ENCODE measurements at regions not wholly inside any gene's neighbourhood (a gene's known extent, or its start where the extent isn't known, plus 50 kb on each side); places are given as distances from the start of the nearest gene placed in this dataset.

- no peak for DNase-seq (ENCODE audit: low read depth in 4 of 6, low spot score in 6 of 6)
- 100% methylated on average over 1 of the region's 1 CpG for WGBS (ENCODE audit: insufficient coverage)
- H3K27ac ChIP-seq (ENCODE audit: low read depth, low read length) = no peak overlapping the region
- no peaks in the 10 kb centered on the region for H3K27me3 ChIP-seq (ENCODE audit: control insufficient read depth, insufficient read depth, low read length)
- no peaks in the 10 kb centered on the region for H3K4me1 ChIP-seq (ENCODE audit: control insufficient read depth, insufficient read depth, low read length)
- no peaks in the 10 kb centered on the region for H3K9me3 ChIP-seq (ENCODE audit: control insufficient read depth, insufficient read depth, low read length)
- no peaks in the 10 kb centered on the region for H3K36me3 ChIP-seq (ENCODE audit: control insufficient read depth, insufficient read depth, low read length)
- no peak overlapping the region for H3K4me3 ChIP-seq (ENCODE audit: low read depth, low read length)
Observed at GRCh38 chr1:86233403-86233802, 76.8 kb upstream of the COL24A1 start.

- Histone ChIP-seq H3K9me3 (ENCODE audit: control insufficient read depth, insufficient read depth, low read length) (no peaks in the 10 kb centered on the region), H3K27me3 (ENCODE audit: control insufficient read depth, insufficient read depth, low read length) (no peaks in the 10 kb centered on the region), H3K4me3 (ENCODE audit: low read depth, low read length) (no peak overlapping the region), H3K4me1 (ENCODE audit: control insufficient read depth, insufficient read depth, low read length) (no peaks in the 10 kb centered on the region), H3K27ac (ENCODE audit: low read depth, low read length) (no peak overlapping the region), H3K36me3 (ENCODE audit: control insufficient read depth, insufficient read depth, low read length) (no peaks in the 10 kb centered on the region)
- DNase-seq (ENCODE audit: low read depth in 4 of 6, low spot score in 6 of 6) = no peak
- WGBS (ENCODE audit: insufficient coverage) = 88% methylated on average over 1 of the region's 1 CpG
Observed at GRCh38 chr1:86231076-86231475, 74.5 kb upstream of the COL24A1 start.

GRCh38 chr1:86229405-86229975, 72.9 kb upstream of the COL24A1 start:
- Histone ChIP-seq H3K4me3 (ENCODE audit: low read depth, low read length) (no peak overlapping the region), H3K4me1 (ENCODE audit: control insufficient read depth, insufficient read depth, low read length) (no peaks in the 10 kb centered on the region), H3K27me3 (ENCODE audit: control insufficient read depth, insufficient read depth, low read length) (no peaks in the 10 kb centered on the region), H3K36me3 (ENCODE audit: control insufficient read depth, insufficient read depth, low read length) (no peaks in the 10 kb centered on the region), H3K27ac (ENCODE audit: low read depth, low read length) (no peak overlapping the region), H3K9me3 (ENCODE audit: control insufficient read depth, insufficient read depth, low read length) (no peaks in the 10 kb centered on the region)
- peak in 1 of 6 donors; percentile 33 for DNase-seq (ENCODE audit: low read depth in 4 of 6, low spot score in 6 of 6)
- 73% methylated on average over 2 of the region's 2 CpGs for WGBS (ENCODE audit: insufficient coverage)

GRCh38 chr1:86228546-86228945, 72.0 kb upstream of the COL24A1 start:
- H3K27ac ChIP-seq (ENCODE audit: low read depth, low read length) = no peak overlapping the region
- no peaks in the 10 kb centered on the region for H3K36me3 ChIP-seq (ENCODE audit: control insufficient read depth, insufficient read depth, low read length)
- 89% methylated on average over 1 of the region's 1 CpG for WGBS (ENCODE audit: insufficient coverage)
- no peaks in the 10 kb centered on the region for H3K27me3 ChIP-seq (ENCODE audit: control insufficient read depth, insufficient read depth, low read length)
- no peaks in the 10 kb centered on the region for H3K9me3 ChIP-seq (ENCODE audit: control insufficient read depth, insufficient read depth, low read length)
- no peaks in the 10 kb centered on the region for H3K4me1 ChIP-seq (ENCODE audit: control insufficient read depth, insufficient read depth, low read length)
- H3K4me3 ChIP-seq (ENCODE audit: low read depth, low read length) = no peak overlapping the region
- peak in 2 of 6 donors; percentile 16 to 72 for DNase-seq (ENCODE audit: low read depth in 4 of 6, low spot score in 6 of 6)

GRCh38 chr1:86227026-86227425, 70.5 kb upstream of the COL24A1 start:
- H3K4me1 ChIP-seq (ENCODE audit: control insufficient read depth, insufficient read depth, low read length) = no peaks in the 10 kb centered on the region
- H3K9me3 ChIP-seq (ENCODE audit: control insufficient read depth, insufficient read depth, low read length) = no peaks in the 10 kb centered on the region
- no peak overlapping the region for H3K4me3 ChIP-seq (ENCODE audit: low read depth, low read length)
- H3K27me3 ChIP-seq (ENCODE audit: control insufficient read depth, insufficient read depth, low read length) = no peaks in the 10 kb centered on the region
- no peaks in the 10 kb centered on the region for H3K36me3 ChIP-seq (ENCODE audit: control insufficient read depth, insufficient read depth, low read length)
- no peak overlapping the region for H3K27ac ChIP-seq (ENCODE audit: low read depth, low read length)
- WGBS (ENCODE audit: insufficient coverage) = no CpG with 5 or more reads among the region's 1 CpG
- DNase-seq (ENCODE audit: low read depth in 4 of 6, low spot score in 6 of 6) = no peak

- DNase-seq (ENCODE audit: low read depth in 4 of 6, low spot score in 6 of 6) = no peak
- Histone ChIP-seq H3K9me3 (ENCODE audit: control insufficient read depth, insufficient read depth, low read length) (no peaks in the 10 kb centered on the region), H3K27me3 (ENCODE audit: control insufficient read depth, insufficient read depth, low read length) (no peaks in the 10 kb centered on the region), H3K4me3 (ENCODE audit: low read depth, low read length) (no peak overlapping the region), H3K36me3 (ENCODE audit: control insufficient read depth, insufficient read depth, low read length) (no peaks in the 10 kb centered on the region), H3K27ac (ENCODE audit: low read depth, low read length) (no peak overlapping the region), H3K4me1 (ENCODE audit: control insufficient read depth, insufficient read depth, low read length) (no peaks in the 10 kb centered on the region)
- no CpG with 5 or more reads among the region's 1 CpG for whole genome bisulfite sequencing (ENCODE audit: insufficient coverage)
Observed at GRCh38 chr1:86226204-86226603, 69.6 kb upstream of the COL24A1 start.

GRCh38 chr1:86224651-86225310, 68.2 kb upstream of the COL24A1 start:
- Histone ChIP-seq H3K36me3 (ENCODE audit: control insufficient read depth, insufficient read depth, low read length) (no peaks in the 10 kb centered on the region), H3K4me1 (ENCODE audit: control insufficient read depth, insufficient read depth, low read length) (no peaks in the 10 kb centered on the region), H3K27me3 (ENCODE audit: control insufficient read depth, insufficient read depth, low read length) (no peaks in the 10 kb centered on the region), H3K4me3 (ENCODE audit: low read depth, low read length) (no peak overlapping the region), H3K9me3 (ENCODE audit: control insufficient read depth, insufficient read depth, low read length) (no peaks in the 10 kb centered on the region), H3K27ac (ENCODE audit: low read depth, low read length) (no peak overlapping the region)
- 100% methylated on average over 1 of the region's 5 CpGs for WGBS (ENCODE audit: insufficient coverage)
- DNase-seq (ENCODE audit: low read depth in 4 of 6, low spot score in 6 of 6) = peak in 1 of 6 donors; percentile 70

- no peak for DNase-seq (ENCODE audit: low read depth in 4 of 6, low spot score in 6 of 6)
- Histone ChIP-seq H3K9me3 (ENCODE audit: control insufficient read depth, insufficient read depth, low read length) (no peaks in the 10 kb centered on the region), H3K36me3 (ENCODE audit: control insufficient read depth, insufficient read depth, low read length) (no peaks in the 10 kb centered on the region), H3K4me1 (ENCODE audit: control insufficient read depth, insufficient read depth, low read length) (no peaks in the 10 kb centered on the region), H3K27me3 (ENCODE audit: control insufficient read depth, insufficient read depth, low read length) (no peaks in the 10 kb centered on the region), H3K27ac (ENCODE audit: low read depth, low read length) (no peak overlapping the region), H3K4me3 (ENCODE audit: low read depth, low read length) (no peak overlapping the region)
- 50% methylated on average over 2 of the region's 5 CpGs for WGBS (ENCODE audit: insufficient coverage)
Observed at GRCh38 chr1:86218859-86219258, 62.3 kb upstream of the COL24A1 start.

- Histone ChIP-seq H3K27me3 (ENCODE audit: control insufficient read depth, insufficient read depth, low read length) (no peaks in the 10 kb centered on the region), H3K27ac (ENCODE audit: low read depth, low read length) (no peak overlapping the region), H3K4me1 (ENCODE audit: control insufficient read depth, insufficient read depth, low read length) (no peaks in the 10 kb centered on the region), H3K4me3 (ENCODE audit: low read depth, low read length) (no peak overlapping the region), H3K36me3 (ENCODE audit: control insufficient read depth, insufficient read depth, low read length) (no peaks in the 10 kb centered on the region), H3K9me3 (ENCODE audit: control insufficient read depth, insufficient read depth, low read length) (no peaks in the 10 kb centered on the region)
- no CpG with 5 or more reads among the region's 2 CpGs for WGBS (ENCODE audit: insufficient coverage)
- DNase-seq (ENCODE audit: low read depth in 4 of 6, low spot score in 6 of 6) = no peak
Observed at GRCh38 chr1:86214605-86215004, 58.0 kb upstream of the COL24A1 start.

GRCh38 chr1:86209346-86209745, 52.8 kb upstream of the COL24A1 start:
- Histone ChIP-seq H3K27me3 (ENCODE audit: control insufficient read depth, insufficient read depth, low read length) (no peaks in the 10 kb centered on the region), H3K27ac (ENCODE audit: low read depth, low read length) (no peak overlapping the region), H3K4me3 (ENCODE audit: low read depth, low read length) (no peak overlapping the region), H3K36me3 (ENCODE audit: control insufficient read depth, insufficient read depth, low read length) (no peaks in the 10 kb centered on the region), H3K4me1 (ENCODE audit: control insufficient read depth, insufficient read depth, low read length) (no peaks in the 10 kb centered on the region), H3K9me3 (ENCODE audit: control insufficient read depth, insufficient read depth, low read length) (no peaks in the 10 kb centered on the region)
- WGBS (ENCODE audit: insufficient coverage) = no CpG with 5 or more reads among the region's 4 CpGs
- no peak for DNase-seq (ENCODE audit: low read depth in 4 of 6, low spot score in 6 of 6)
